GM21381 (cell line): ENCODE measurements at regions not wholly inside any gene's neighbourhood (a gene's known extent, or its start where the extent isn't known, plus 50 kb on each side); places are given as distances from the start of the nearest gene placed in this dataset.

ENCODE experiments used
- ATAC-seq: cut with Tn5 transposase; IDR thresholded peaks from one replicate; pipeline ENCODE4 v1.9.1; 2021; ENCODE audit warnings: mild to moderate bottlenecking, moderate library complexity; ENCODE audit not compliant: unreplicated experiment

DNA sequence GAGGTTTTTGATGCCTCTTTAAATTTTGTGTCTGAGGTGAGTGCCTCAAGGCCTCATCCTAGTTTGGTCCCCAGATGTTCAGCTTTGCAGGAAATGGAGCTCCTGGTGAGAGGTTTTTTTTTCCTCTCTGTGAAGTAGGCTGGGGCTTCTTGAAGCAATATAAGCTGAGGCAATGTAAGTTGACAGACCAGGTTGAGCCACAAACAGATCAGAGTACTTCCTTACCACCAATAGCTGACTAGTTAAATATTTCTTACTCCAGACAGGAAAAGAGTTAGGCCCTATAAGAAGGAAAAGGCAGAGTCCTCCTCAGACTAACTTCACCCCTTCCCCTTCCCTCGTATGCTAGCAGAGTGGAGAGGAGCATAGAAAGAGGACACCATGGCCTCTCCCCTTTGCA, 341.0 kb downstream of the LMO4 start:
- ATAC-seq, result no peak

DNA sequence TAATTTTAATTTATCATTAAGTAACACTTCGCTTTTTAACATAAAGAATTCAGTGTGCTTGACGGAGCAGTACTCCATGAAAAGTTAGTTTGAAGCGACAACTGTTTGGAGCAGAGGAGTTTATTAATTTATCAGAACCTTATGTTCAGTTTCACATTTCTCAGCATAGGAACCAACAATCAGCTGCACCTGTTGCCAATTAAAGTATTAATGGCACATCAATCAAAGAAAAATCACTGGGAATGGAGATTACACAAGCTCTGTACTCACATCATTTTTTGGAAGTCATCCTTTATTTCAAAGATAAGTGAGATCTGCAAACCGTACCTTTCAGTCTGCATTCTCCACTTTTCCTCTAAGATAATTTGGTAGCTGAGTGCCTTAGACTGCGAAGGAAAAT, 344.6 kb downstream of the LMO4 start:
- no peak for ATAC-seq

DNA sequence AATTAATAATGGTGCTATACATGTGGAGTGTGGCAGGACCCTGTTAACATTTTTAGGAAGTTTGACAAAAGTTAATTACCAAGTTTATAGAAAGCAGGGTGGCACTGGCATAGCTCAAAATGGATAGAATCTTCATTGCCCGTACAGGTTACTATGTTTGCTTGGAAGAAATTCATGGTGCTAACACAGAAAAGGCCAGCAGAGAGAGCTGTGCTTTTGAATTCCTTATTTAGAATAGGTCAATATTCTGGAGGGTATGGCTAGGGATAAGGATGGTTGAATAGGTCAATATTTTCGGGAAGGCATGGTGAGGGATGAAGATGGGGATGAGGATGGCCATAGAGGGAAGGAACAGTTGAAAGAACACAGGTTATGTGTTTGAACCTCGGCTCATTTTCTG, 345.1 kb downstream of the LMO4 start:
- no peak for ATAC-seq

DNA sequence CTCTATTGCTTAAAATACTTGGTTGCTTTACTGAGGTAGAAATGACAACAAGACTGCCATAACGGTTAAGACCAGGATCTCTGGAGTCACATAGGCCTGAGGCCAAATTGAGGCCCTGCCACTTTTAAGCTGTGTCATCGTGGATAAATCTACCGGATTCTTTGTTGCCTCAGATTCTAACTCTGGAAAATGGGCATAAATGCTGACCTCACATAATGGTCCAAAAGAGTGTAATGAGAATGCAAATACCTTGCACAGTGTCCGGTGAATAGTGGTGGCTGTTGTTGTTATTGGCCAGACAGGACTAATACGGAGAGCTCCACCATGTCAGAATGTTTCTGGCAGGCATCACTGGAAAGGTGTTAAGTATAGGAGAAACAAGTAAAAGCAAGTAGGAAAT, 346.1 kb downstream of the LMO4 start:
- ATAC-seq, result no peak

DNA sequence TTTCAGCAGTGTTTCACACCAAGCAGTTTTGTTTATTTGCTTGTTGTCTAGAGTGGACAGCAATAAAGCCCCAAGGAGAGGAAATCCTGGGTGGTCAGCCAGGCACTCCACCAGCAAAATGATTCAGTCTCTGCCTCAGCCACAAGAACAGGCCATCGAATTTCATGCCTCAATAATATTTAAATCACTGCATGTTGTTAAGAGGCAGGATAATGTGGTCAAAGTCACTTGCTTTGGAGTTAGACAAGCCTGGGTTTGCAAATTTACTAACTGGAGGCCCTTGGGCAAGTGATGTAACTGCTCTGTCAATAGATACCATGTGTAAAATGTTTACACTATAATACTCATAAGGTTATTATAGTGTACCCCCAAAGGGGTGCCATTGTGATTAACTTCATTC, 349.6 kb downstream of the LMO4 start:
- ATAC-seq, result no peak

DNA sequence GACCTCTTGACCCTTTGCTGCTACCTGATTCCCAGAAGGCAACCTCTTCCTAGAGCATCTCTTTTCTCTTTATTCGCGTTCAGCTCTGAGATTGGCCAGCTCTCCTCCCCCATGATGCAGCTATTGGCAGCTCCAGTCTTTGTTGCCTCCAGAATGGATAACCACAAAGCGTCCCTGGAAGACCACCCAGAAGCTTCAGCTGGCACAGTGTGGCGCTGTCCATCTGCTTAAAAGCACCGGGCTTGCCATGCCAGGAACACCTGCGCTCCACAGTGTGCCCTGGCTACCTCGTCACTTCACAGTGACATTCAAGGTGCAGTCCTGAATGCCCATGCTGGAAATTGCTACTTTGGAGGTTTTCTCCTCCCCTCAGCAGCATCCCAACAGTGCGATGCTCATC, 353.9 kb downstream of the LMO4 start:
- no peak for ATAC-seq

DNA sequence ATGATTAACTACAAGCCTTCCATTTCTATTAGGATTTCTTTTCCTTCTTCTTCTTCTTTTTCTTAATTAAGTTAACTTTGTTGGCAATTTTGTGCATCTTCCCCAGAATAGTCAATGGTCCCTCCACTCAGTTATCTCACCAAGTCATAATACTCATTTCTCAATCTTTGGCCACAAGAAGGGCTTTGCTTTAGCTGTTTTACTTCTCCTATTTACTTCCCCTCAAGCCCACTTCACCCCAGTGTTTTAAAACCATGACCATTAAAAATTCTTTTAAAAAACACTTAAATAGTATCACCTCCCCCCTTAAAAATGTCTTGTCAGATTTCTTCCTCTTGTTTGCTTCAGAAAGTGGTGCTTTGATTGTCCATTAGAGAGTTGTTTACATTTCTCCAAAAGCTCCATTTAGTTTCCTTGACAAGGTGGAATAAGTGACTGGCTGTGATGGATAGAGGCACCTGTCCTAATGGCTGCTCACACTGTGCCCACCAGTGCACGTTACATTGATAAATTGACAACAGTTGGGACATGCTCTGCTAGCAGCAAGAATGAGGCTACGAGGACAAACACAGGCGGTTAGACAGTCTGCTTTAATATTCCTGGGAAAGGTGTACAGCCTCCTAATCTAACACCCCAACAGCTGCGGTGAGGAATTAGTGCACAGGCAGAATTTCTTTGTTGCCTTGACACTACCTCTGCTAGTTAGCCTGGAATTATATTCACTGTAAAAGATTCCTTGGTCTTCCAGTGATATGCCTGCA, 354.7 kb downstream of the LMO4 start:
- ATAC-seq, result no peak

DNA sequence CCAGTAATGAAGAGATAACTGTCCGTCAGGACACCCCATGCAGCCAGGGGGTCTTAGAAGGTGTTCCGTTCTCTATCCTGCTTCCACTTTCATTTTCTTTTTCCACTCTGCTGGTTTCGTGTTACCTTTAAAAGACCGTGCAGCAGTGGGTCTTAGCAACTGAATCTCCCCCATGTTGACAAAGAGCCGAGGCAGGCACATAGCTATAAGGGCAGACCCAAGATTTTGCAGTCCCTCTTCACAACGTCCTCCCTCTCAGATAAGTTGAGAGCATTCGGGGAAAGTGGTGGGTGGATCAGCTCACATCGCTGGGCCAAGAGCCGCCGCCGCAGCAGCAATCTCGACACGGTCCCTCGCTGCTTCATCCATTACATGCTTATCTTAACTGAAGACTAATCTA, 355.5 kb downstream of the LMO4 start:
- ATAC-seq, result no peak

DNA sequence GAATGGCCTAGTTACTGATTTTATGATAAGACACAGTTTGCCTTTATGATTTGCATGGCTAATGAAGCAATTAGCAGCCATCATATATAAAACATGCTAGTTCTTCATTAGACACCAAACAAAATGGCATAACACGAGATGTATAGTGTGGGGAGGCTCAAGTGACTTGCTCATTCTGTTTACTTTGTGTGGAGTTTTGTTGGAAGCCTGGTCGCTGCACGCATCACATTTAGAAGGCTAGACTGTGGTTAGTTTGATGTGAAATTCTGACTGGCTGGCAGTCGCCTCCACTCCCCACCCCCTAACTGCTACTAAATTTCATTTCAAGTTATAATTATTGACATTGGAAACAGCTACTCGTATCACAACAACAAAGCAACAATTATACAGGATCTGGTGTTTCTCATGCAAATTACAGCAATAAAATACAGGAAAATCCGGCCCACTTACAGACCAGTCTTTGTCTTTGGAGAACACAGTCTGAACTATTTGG, 356.1 kb downstream of the LMO4 start:
- no peak for ATAC-seq

DNA sequence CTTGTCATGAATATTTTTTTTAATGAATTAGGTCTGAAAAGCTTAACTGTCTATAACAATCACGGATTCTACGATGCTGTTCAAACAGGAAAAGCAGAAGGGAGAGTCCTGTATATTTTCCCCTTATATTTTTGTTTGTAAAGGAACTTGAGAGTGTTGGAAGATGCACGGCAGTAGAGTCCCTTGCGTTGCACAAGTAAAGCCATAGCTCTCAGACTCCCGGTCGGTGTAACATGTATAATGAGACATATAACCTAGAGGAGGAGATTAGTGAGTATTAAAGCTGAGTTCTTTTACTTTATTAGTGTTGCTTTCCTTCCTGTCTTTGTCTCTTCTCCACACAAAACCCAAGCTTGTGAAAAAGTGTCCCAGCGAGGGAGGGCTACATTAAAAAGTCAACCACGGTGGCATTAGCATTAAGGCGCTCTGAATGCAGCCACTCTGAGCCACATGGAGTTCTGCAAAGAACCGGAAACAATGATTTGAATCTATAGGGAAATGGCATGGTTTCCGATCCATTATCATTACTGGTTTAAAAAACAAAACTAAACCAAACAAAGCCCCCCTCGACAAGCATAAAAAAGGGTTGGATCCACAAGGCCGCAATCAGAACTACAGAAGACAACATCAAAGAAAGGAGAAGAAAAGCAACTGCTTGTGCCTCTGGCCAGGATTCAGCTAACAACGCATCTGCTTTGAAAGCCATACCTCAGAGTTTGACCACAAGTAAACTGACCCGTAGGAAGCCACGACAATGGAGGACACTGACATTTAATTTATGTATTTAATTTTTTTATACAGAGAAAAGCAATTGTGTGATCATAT, 356.8 kb downstream of the LMO4 start:
- no peak for ATAC-seq

DNA sequence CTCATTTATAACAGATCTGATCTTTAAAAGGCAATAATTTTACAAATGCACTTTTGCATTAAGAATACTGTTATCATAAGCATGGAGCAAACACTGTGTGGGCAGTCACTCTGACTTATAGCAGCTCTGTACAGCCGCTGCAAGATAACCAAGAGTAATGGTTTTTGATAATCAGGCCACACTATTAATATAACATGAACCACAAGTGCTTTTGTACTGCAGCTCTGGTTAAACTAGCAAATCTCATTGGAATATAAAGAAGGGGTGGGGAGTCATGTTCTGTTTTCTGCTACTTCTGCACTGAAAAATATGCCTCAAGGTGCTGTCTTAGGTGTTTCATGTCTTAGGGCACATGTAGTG, 357.4 kb downstream of the LMO4 start:
- ATAC-seq, result no peak

DNA sequence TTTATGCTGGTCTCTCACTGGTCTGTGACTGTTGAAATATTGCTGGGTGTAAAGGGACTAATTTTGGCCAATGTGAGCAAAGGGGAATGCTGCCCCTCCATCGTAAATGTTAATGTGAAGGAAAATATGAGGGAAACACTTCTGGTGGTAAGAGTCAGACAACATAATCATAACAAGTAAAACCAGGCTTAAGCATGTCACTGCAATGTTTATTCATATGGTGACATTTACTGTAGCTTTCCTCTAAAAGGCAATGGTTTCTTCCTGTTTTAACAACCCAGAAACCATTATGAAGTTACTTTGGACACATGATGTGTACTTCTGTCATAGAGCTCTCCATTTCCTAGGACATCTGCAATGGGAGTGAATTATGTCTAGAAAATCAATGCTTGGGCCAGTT, 358.0 kb downstream of the LMO4 start:
- ATAC-seq, result no peak

DNA sequence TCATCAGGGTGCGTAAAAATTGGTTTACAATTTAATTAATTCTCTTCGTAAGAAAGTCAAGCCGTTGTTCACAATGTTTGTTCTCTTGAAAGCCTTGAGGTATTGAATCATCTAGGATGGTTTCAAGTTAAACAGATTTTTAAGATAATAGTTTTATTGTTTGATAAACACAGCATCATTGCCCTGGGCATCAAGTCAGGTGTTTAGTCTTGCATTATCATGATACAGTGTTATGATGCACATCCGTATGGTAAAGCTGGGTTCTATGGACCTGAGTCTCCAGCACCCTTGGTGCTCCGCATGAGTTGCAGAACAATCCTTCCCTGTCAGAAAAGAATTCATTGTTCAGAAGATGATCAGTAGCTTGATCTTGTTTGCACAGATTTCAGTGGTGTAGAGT, 359.5 kb downstream of the LMO4 start:
- no peak for ATAC-seq

DNA sequence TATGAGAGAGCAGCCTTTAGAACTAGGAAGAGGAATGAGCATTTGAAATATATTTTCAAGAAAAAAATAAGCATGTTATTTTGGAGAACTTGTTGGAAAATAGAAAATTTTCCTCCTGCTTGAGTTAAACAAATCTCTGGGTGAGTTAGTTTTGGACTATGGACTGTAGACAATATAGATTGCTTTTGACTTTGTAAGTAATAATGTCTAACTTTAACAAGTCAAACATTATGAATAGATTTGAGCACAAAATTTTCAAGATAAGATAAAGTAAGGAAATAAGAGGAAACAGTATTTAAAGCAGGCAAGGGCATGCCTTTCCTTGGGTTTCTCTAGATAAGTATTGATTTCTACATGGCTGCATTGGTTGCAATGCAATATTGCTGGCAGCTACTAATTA, 360.8 kb downstream of the LMO4 start:
- no peak for ATAC-seq

DNA sequence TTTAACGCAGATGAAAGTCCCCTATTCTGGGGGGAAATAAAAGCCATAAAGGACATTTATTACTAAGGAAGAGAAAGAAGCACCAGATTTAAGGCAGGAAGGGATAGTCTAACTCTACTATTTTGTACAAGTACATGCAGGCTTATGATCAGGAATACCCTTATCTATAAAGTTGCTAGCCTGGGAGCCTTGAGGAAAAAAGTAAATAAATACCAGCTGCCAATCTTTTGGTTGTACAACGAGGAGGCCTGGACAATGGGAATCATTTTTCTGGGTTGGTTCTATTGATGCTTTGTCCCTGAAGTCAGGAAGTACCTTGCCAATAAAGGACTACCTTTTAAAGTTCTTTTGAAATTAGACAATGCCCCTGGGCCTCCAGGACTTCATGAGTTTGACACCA, 367.8 kb downstream of the LMO4 start:
- no peak for ATAC-seq

DNA sequence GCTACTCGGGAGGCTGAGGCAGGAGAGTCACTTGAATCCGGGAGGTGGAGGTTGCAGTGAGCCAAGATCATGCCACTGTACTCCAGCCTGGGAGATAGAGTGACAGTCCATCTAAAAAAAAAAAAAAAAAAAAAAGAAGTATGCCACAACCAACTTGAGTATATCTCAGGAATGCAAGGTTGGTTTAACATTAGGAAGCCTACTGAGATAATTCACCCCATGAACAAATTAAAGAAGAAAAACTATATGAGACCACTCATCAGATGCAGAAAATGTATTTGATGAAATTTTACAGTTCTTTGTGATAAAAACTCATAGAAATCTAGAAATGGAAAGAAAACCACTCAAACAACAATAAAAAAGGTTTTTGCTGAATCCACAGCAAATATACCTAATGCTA, 373.8 kb downstream of the LMO4 start:
- no peak for ATAC-seq

DNA sequence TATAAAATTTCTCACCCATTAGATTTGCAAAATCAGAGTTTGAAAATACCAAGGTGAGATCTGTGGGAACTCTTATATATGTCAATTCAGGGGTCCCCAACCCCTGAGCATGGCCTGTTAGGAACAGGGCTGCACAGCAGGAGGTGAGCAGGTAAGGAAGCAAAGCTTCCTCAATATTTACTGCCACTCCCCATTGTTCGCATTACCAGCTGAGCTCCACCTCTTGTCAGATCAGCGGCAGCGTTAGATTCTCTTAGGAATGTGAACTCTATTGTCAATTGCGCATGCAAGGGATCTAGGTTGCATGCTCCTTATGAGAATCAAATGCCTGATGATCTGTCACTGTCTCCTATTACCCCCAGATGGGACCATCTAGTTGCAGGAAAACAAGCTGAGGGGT, 376.6 kb downstream of the LMO4 start:
- no peak for ATAC-seq

DNA sequence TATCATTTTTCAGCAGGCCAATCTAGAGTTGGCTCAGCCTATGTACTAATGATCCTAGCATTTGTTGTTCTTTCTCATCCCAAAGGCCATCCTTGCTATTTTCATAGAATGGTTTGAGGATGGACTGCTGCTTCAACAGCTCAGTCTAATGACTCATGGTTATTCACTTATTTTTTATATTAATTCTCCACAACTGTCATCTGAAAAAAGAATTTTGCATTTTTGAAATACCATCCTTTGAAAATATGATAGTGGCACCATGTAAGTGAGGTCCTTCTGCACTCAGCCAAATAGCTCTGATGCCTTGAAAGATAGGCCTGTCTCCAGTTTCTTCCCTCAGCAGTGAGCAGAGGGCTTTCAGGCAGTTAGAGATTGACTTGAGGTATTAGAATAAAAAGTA, 377.5 kb downstream of the LMO4 start:
- no peak for ATAC-seq

DNA sequence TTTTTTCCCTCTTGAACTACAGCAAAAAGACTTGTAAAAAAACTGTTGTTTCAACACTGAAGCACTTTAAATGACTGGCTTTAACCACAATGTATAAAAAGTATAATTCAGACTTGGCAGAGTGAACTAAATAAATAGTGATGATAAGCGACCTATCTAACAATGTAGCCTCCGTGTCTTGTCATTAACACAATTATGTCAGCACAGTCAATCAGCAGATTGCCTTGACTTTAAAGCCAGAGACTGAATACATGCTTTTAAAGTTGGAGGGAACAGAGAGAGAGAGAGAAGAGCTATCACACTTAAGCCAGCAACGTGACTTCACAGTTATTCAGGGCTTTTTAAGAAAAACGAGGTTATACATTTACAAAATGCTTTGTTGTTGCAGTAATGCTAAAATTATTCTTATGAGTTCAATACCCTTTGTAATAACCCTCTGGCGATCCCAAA, 378.1 kb downstream of the LMO4 start:
- ATAC-seq, result no peak

DNA sequence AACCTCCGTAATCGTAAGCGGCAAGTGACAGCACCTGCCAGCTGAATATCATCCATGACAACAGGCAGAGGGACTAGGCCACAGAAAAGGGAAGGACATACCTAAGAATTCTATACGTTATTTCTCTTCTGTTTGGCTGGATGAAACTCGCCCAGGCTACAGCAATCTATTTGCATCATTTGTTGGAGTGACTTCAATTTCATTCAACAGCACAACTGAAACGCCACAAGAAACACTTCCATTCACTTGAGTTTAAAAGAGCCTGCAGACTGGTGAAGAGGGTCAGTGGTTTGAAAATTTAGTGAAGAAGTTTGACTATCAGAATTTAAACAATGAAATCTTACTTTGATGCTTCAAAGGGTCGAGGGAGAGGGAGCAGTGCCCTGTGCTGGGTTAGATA, 378.7 kb downstream of the LMO4 start:
- no peak for ATAC-seq

DNA sequence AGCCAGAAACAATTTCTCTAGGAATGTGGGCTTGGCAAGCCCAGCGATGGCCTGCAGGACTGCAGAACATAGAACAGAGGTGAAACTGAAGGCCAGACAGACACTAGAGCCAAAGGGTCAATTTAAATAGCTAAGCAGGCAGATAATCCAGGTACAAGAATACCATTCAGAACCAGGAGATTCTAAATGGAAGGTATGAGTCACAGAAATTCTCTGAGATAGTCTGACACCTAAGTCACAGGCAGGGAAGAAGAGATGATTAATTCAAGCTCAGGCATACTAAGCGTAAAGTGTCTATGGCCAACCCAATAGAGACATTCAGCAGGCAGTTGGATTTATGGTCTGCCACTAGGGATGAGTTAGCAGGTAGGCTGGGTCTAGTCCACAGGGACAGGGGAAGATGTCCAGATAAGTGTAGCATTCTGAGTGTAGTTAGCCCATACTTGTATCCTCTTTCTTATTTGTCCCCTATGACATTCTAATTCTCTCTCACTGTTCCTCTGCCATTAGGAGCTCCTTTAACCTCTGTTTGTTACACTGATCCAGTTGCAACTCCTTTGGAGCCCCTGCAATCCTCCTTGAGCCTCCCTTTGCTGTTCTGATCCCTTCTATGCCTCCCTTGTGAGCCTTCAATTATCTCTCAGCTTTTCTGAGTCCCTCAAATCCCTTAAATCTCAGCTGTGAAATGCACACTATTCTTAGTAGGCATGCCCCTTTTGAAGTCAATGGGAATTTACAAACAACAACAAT, 383.8 kb downstream of the LMO4 start:
- ATAC-seq, result no peak

DNA sequence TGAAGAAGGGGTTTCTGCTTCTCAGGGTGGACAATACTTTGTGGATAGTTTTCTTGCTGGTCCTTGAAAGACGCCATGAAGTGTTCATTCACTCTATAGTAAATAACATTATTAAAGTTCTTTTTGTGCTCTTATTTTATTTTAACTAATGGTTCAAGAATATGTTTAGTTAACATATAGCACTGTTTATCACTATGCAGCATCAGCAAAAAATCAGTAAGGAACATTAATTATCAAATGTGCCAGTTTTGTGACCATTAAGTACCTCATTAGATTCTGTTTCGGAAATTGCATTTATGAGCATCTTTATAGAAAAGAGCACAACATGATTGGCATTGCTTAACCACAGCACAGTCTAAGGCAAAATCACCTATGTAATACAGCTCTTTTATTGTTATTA, 385.6 kb downstream of the LMO4 start:
- ATAC-seq, result no peak
